Stimulated activated CD8-positive, alpha-beta memory T cell treated with anti-CD3 and anti-CD28 coated beads, Interleukin-2, amount 100 ng/mL, for 48 hours (primary cell): ENCODE measurements at regions not wholly inside any gene's neighbourhood (a gene's known extent, or its start where the extent isn't known, plus 50 kb on each side); places are given as distances from the start of the nearest gene placed in this dataset.
"Not testable (repeated sequence)": the region's sequence is repeated elsewhere in the genome, so short reads cannot be mapped to it uniquely, and the experiment has no call there.

Source experiments
- DNase-seq, 2 donors: peaks; one replicate each; pipeline ENCODE4 v3.0.0-alpha.2; 2020; ENCODE audit warnings: low read depth in 2 of 2

- DNase-seq = no peak
These were observed 103.9 kb upstream of the SOX21 start for GRCh38 chr13:94816256-94816655.

- DNase-seq = no peak
These were observed 101.7 kb upstream of the SOX21 start for GRCh38 chr13:94813920-94814475.

GRCh38 chr13:94811753-94812152 is 99.4 kb upstream of the SOX21 start:
- no peak for DNase-seq

- no peak for DNase-seq
These were observed 88.1 kb upstream of the SOX21 start for GRCh38 chr13:94800423-94800822.

- DNase-seq = no peak
These were observed 87.0 kb upstream of the SOX21 start for GRCh38 chr13:94799299-94799698.

- no peak for DNase-seq
These were observed 86.4 kb upstream of the SOX21 start for GRCh38 chr13:94798738-94799137.

- no peak for DNase-seq
These were observed 82.9 kb upstream of the SOX21 start for GRCh38 chr13:94795292-94795691.

GRCh38 chr13:94786246-94786645 is 73.9 kb upstream of the SOX21 start:
- not testable (repeated sequence) for DNase-seq

GRCh38 chr13:94784066-94784465 is 71.7 kb upstream of the SOX21 start:
- no peak for DNase-seq

GRCh38 chr13:94783489-94783888 is 71.1 kb upstream of the SOX21 start:
- DNase-seq = no peak

- DNase-seq = no peak
These were observed 68.1 kb upstream of the SOX21 start for GRCh38 chr13:94780421-94780820.

- DNase-seq = no peak
These were observed 66.6 kb upstream of the SOX21 start for GRCh38 chr13:94778986-94779385.

GRCh38 chr13:94778585-94778984 is 66.2 kb upstream of the SOX21 start:
- no peak for DNase-seq

- no peak for DNase-seq
These were observed 64.6 kb upstream of the SOX21 start for GRCh38 chr13:94776956-94777355.

- DNase-seq = no peak
These were observed 64.0 kb upstream of the SOX21 start for GRCh38 chr13:94776300-94776699.

- DNase-seq = no peak
These were observed 53.5 kb upstream of the SOX21 start for GRCh38 chr13:94765814-94766213.

- no peak for DNase-seq
These were observed 52.4 kb upstream of the SOX21 start for GRCh38 chr13:94764576-94765321.
